Prostate gland (tissue), 2 donors: ENCODE measurements at regions not wholly inside any gene's neighbourhood (a gene's known extent, or its start where the extent isn't known, plus 50 kb on each side); places are given as distances from the start of the nearest gene placed in this dataset.

Source experiments
- DNase-seq: peaks from one replicate; pipeline ENCODE4 v3.0.0-alpha.2; 2019; ENCODE audit warnings: low spot score
- H3K27ac ChIP-seq, 2 donors: fragments of 200-600 bp; sonication (generic); 2 replicates each; pipeline ENCODE4 v1.5.1; 2017 to 2019
- H3K27me3 ChIP-seq: fragments of 200-600 bp; sonication (generic); replicated peaks from 2 replicates; pipeline ENCODE4 v1.5.1; 2019; ENCODE audit not compliant: insufficient read depth
- H3K36me3 ChIP-seq, 2 donors: fragments of 200-600 bp; sonication (generic); 1 replicate in 1 of 2; 2 replicates in 1 of 2; pipeline versions ENCODE4 v1.5.1 to v1.8.1; 2017 to 2019
- H3K4me1 ChIP-seq: fragments of 200-600 bp; sonication (generic); replicated peaks from 2 replicates; pipeline ENCODE4 v1.5.1; 2019
- H3K4me3 ChIP-seq, 2 donors: fragments of 200-600 bp; sonication (generic); 2 replicates each; pipeline ENCODE4 v1.5.1; 2017 to 2019
- H3K9me3 ChIP-seq: fragments of 200-600 bp; sonication (generic); 2 replicates; pipeline ENCODE4 v1.5.1; 2017
- CTCF ChIP-seq, 4 experiments: fragments of 200-600 bp in 2 of 4; fragments of 450-650 bp in 2 of 4; sonication (generic) in 2 of 4; IDR thresholded peaks; 1 replicate in 3 of 4; 2 replicates in 1 of 4; pipeline ENCODE4 v1.5.1; 2016 to 2019; ENCODE audit warnings: antibody characterized with exemption in 4 of 4, mild to moderate bottlenecking in 2 of 4, moderate library complexity in 2 of 4
- POLR2A ChIP-seq: fragments of 450-650 bp; IDR thresholded peaks from one replicate; pipeline ENCODE4 v1.6.1; 2016; ENCODE audit warnings: antibody characterized with exemption, mild to moderate bottlenecking
- POLR2AphosphoS5 ChIP-seq: sonication (generic); formaldehyde crosslinking; IDR thresholded peaks from one replicate; pipeline ENCODE4 v1.6.1; 2017; ENCODE audit warnings: antibody characterized with exemption
- WGBS: methylation state at CpG from one replicate; pipeline ENCODE4 v1.1.5; 2018; 5-methylcytosine and 5-hydroxymethylcytosine counted together
- intact Hi-C: fragments of 100-400 bp; cut with DNase I; formaldehyde crosslinking; loops from one replicate; pipeline ENCODE4 v1.14.2; 2022

- intact Hi-C loops, result no loop called here
- no peak overlapping the region for H3K27ac ChIP-seq
- TF ChIP-seq POLR2A (no peak), POLR2AphosphoS5 (no peak), CTCF (IDR thresholded peaks at IDR 0.05) (no peak)
Measured at GRCh38 chr1:70627910-70628309, 216.8 kb downstream of the CTH start.

GRCh38 chr1:70628973-70629372 lies 217.9 kb downstream of the CTH start:
- TF ChIP-seq POLR2AphosphoS5, result no peak
- TF ChIP-seq CTCF (IDR thresholded peaks at IDR 0.05), result no peak
- TF ChIP-seq POLR2A, result no peak
- no peak overlapping the region for H3K27ac ChIP-seq
- H3K4me3 ChIP-seq, result no peak overlapping the region
- no peak for DNase-seq
- H3K36me3 ChIP-seq, result no peaks in the 10 kb centered on the region
- no peaks in the 10 kb centered on the region for H3K27me3 ChIP-seq
- H3K4me1 ChIP-seq, result no peaks in the 10 kb centered on the region
- H3K9me3 ChIP-seq, result no peaks in the 10 kb centered on the region
- WGBS, result 58% methylated on average over 5 of the region's 5 CpGs
- intact Hi-C loops, result no loop called here

More at GRCh38 chr1:70627910-70628309, 216.8 kb downstream of the CTH start:
- H3K27me3 ChIP-seq, result no peaks in the 10 kb centered on the region
- no peaks in the 10 kb centered on the region for H3K36me3 ChIP-seq
- H3K9me3 ChIP-seq, result no peaks in the 10 kb centered on the region
- DNase-seq, result no peak
- H3K4me1 ChIP-seq, result no peaks in the 10 kb centered on the region
- WGBS, result 58% methylated on average over 4 of the region's 4 CpGs
- H3K4me3 ChIP-seq, result no peak overlapping the region

GRCh38 chr1:70633004-70633403 lies 221.9 kb downstream of the CTH start:
- DNase-seq, result no peak

GRCh38 chr1:70635868-70636267 lies 224.8 kb downstream of the CTH start:
- Histone ChIP-seq H3K27ac (no peak overlapping the region), H3K27me3 (no peaks in the 10 kb centered on the region), H3K4me1 (no peaks in the 10 kb centered on the region), H3K9me3 (no peaks in the 10 kb centered on the region), H3K4me3 (no peak overlapping the region), H3K36me3 (no peaks in the 10 kb centered on the region)
- 84% methylated on average over 3 of the region's 3 CpGs for WGBS
- intact Hi-C loops, result no loop called here
- TF ChIP-seq CTCF (IDR thresholded peaks at IDR 0.05) (no peak), POLR2AphosphoS5 (no peak), POLR2A (no peak)
- DNase-seq, result no peak

More at GRCh38 chr1:70633004-70633403, 221.9 kb downstream of the CTH start:
- Histone ChIP-seq H3K4me3 (no peak overlapping the region), H3K4me1 (no peaks in the 10 kb centered on the region), H3K27me3 (no peaks in the 10 kb centered on the region), H3K36me3 (no peaks in the 10 kb centered on the region), H3K27ac (no peak overlapping the region), H3K9me3 (no peaks in the 10 kb centered on the region)
- intact Hi-C loops, result no loop called here
- TF ChIP-seq CTCF (IDR thresholded peaks at IDR 0.05) (no peak), POLR2A (no peak), POLR2AphosphoS5 (no peak)
- WGBS, result 54% methylated on average over 1 of the region's 1 CpG

- intact Hi-C loops, result no loop called here
- TF ChIP-seq CTCF (IDR thresholded peaks at IDR 0.05) (no peak), POLR2AphosphoS5 (no peak)
- WGBS, result 88% methylated on average over 1 of the region's 1 CpG
- Histone ChIP-seq H3K4me1 (no peaks in the 10 kb centered on the region), H3K36me3 (no peaks in the 10 kb centered on the region), H3K27ac (no peak overlapping the region), H3K4me3 (no peak overlapping the region), H3K27me3 (no peaks in the 10 kb centered on the region), H3K9me3 (no peaks in the 10 kb centered on the region)
- no peak for DNase-seq
Measured at GRCh38 chr1:70641868-70642267, 230.8 kb downstream of the CTH start.
